Adrenal gland (tissue), 9 donors: ENCODE measurements at regions not wholly inside any gene's neighbourhood (a gene's known extent, or its start where the extent isn't known, plus 50 kb on each side); places are given as distances from the start of the nearest gene placed in this dataset.
"Not testable (repeated sequence)": the region's sequence is repeated elsewhere in the genome, so short reads cannot be mapped to it uniquely, and the experiment has no call there.

Source experiments
- DNase-seq, 7 donors: peaks; one replicate each; pipeline ENCODE4 v3.0.0-alpha.2; 2019 to 2020
- H3K27ac ChIP-seq, 5 donors: fragments of 200-600 bp; sonication (generic) in 4 of 5; 1 replicate in 3 of 5; 2 replicates in 2 of 5; pipeline versions ENCODE4 v1.5.1 to v1.8.0; 2016 to 2020; ENCODE audit warnings: mild to moderate bottlenecking in 1 of 5
- H3K27me3 ChIP-seq: fragments of 200-600 bp; 2 replicates; pipeline ENCODE4 v1.8.0; 2021
- H3K36me3 ChIP-seq, 2 donors: fragments of 200-600 bp; replicated peaks in 1 of 2; 1 replicate in 1 of 2; 2 replicates in 1 of 2; pipeline versions ENCODE4 v1.5.1 to v1.8.0; 2018 to 2022
- H3K4me1 ChIP-seq, 2 donors: fragments of 200-600 bp; replicated peaks in 1 of 2; 1 replicate in 1 of 2; 2 replicates in 1 of 2; pipeline versions ENCODE4 v1.5.1 to v1.8.0; 2018 to 2021
- H3K4me3 ChIP-seq, 4 donors: fragments of 200-600 bp; sonication (generic) in 3 of 4; one replicate each; pipeline ENCODE4 v1.5.1; 2016 to 2018
- H3K9me3 ChIP-seq, 3 donors: fragments of 200-600 bp; sonication (generic) in 1 of 3; replicated peaks in 1 of 3; 1 replicate in 2 of 3; 2 replicates in 1 of 3; pipeline versions ENCODE4 v1.5.1 to v1.8.0; 2016 to 2021
- CTCF ChIP-seq, 6 experiments: fragments of 450-650 bp in 4 of 6; fragments of 200-600 bp in 2 of 6; sonication (generic) in 1 of 6; IDR thresholded peaks; 1 replicate in 5 of 6; 2 replicates in 1 of 6; pipeline versions ENCODE4 v1.5.1 to v1.8.0; 2016 to 2021; ENCODE audit warnings: antibody characterized with exemption in 6 of 6, mild to moderate bottlenecking in 2 of 6, moderate library complexity in 1 of 6
- POLR2A ChIP-seq, 2 donors: fragments of 450-650 bp; IDR thresholded peaks; one replicate each; pipeline ENCODE4 v1.6.1; 2017; ENCODE audit warnings: antibody characterized with exemption in 2 of 2, mild to moderate bottlenecking in 2 of 2, moderate library complexity in 1 of 2
- WGBS, 4 donors: extraction: QIAGEN DNeasy Blood & Tissue Kit in 2 of 4; methylation state at CpG; one replicate each; pipeline versions ENCODE4 v1.1.5 to v1.1.7; 2013 to 2017; 5-methylcytosine and 5-hydroxymethylcytosine counted together
- intact Hi-C, 2 donors: fragments of 100-400 bp; cut with DNase I; formaldehyde crosslinking; loops; one replicate each; pipeline versions ENCODE4 v1.14.1 to v1.15.0; 2022 to 2023
- donor health status: healthy with polysubstance abuse.
- donor health status: Bipolar disorder and iron deficiency.
- donor health status: DM: yes; HTN: yes; CAD: no.
- donor health status: DM: no; HTN: no; CAD: no.
- donor health status: DM: no; HTN: no; CAD: no.

GRCh38 chr1:55520861-55521260 is 305.7 kb upstream of the USP24 start:
- TF ChIP-seq POLR2A (IDR thresholded peaks at IDR 0.05) (no peak), CTCF (IDR thresholded peaks at IDR 0.05) (no peak)
- intact Hi-C loops, result no loop called here
- Histone ChIP-seq H3K4me1 (no peaks in the 10 kb centered on the region), H3K27ac (no peak overlapping the region), H3K27me3 (no peaks in the 10 kb centered on the region), H3K36me3 (no peaks in the 10 kb centered on the region), H3K4me3 (no peak overlapping the region), H3K9me3 (no peaks in the 10 kb centered on the region)
- WGBS, 4 donors, result 83 to 96% (median 91%) methylated on average over 2 of the region's 2 CpGs
- DNase-seq, result no peak

GRCh38 chr1:55519937-55520683 is 304.9 kb upstream of the USP24 start:
- no peak for DNase-seq

GRCh38 chr1:55519276-55519675 is 304.1 kb upstream of the USP24 start:
- no peak for DNase-seq
- no peak for TF ChIP-seq POLR2A (IDR thresholded peaks at IDR 0.05)
- no peak for TF ChIP-seq CTCF (IDR thresholded peaks at IDR 0.05)
- Histone ChIP-seq H3K27me3 (no peaks in the 10 kb centered on the region), H3K36me3 (no peaks in the 10 kb centered on the region), H3K9me3 (no peaks in the 10 kb centered on the region), H3K4me1 (no peaks in the 10 kb centered on the region), H3K27ac (no peak overlapping the region), H3K4me3 (no peak overlapping the region)
- 27 to 46% (median 32%) methylated on average over 1 of the region's 1 CpG for WGBS, 4 donors
- intact Hi-C loops, result no loop called here

More at GRCh38 chr1:55519937-55520683, 304.9 kb upstream of the USP24 start:
- H3K9me3 ChIP-seq, result no peaks in the 10 kb centered on the region
- no peaks in the 10 kb centered on the region for H3K4me1 ChIP-seq
- H3K27me3 ChIP-seq, result no peaks in the 10 kb centered on the region
- WGBS, 4 donors, result 70 to 79% (median 74%) methylated on average over 6 of the region's 6 CpGs
- intact Hi-C loops, result no loop called here
- no peak overlapping the region for H3K4me3 ChIP-seq
- TF ChIP-seq CTCF (IDR thresholded peaks at IDR 0.05), result no peak
- TF ChIP-seq POLR2A (IDR thresholded peaks at IDR 0.05), result no peak
- no peaks in the 10 kb centered on the region for H3K36me3 ChIP-seq
- H3K27ac ChIP-seq, result no peak overlapping the region

- no peaks in the 10 kb centered on the region for H3K4me1 ChIP-seq
- no peaks in the 10 kb centered on the region for H3K27me3 ChIP-seq
- no peaks in the 10 kb centered on the region for H3K9me3 ChIP-seq
- H3K27ac ChIP-seq, result no peak overlapping the region
- intact Hi-C loops, result no loop called here
- WGBS, 4 donors, result 75 to 87% (median 83%) methylated on average over 5 of the region's 5 CpGs
- DNase-seq, result no peak
- no peaks in the 10 kb centered on the region for H3K36me3 ChIP-seq
- no peak for TF ChIP-seq CTCF (IDR thresholded peaks at IDR 0.05)
- no peak for TF ChIP-seq POLR2A (IDR thresholded peaks at IDR 0.05)
- H3K4me3 ChIP-seq, result no peak overlapping the region
Observed at GRCh38 chr1:55517036-55517435, 301.9 kb upstream of the USP24 start.

GRCh38 chr1:55514571-55514970 is 299.4 kb upstream of the USP24 start:
- H3K36me3 ChIP-seq, DNase-seq, H3K27me3 ChIP-seq, H3K9me3 ChIP-seq, H3K27ac ChIP-seq, H3K4me1 ChIP-seq, intact Hi-C loops, H3K4me3 ChIP-seq: not testable (repeated sequence)
- WGBS, 4 donors, result 59 to 75% (median 65%) methylated on average over 4 of the region's 4 CpGs
